IPS-18a (cell line): ENCODE measurements at regions not wholly inside any gene's neighbourhood (a gene's known extent, or its start where the extent isn't known, plus 50 kb on each side); places are given as distances from the start of the nearest gene placed in this dataset.

Source experiments
- H3K27ac ChIP-seq: one replicate; pipeline ENCODE4 v1.5.1; 2013; ENCODE audit warnings: low read length
- H3K27me3 ChIP-seq: one replicate; pipeline ENCODE4 v1.6.1; 2013; ENCODE audit warnings: mild to moderate bottlenecking, low read length; ENCODE audit not compliant: control insufficient read depth, insufficient read depth
- H3K36me3 ChIP-seq: one replicate; pipeline ENCODE4 v1.6.1; 2013; ENCODE audit warnings: low read depth, low read length; ENCODE audit not compliant: control insufficient read depth
- H3K4me1 ChIP-seq: one replicate; pipeline ENCODE4 v1.6.1; 2013; ENCODE audit warnings: low read depth, low read length; ENCODE audit not compliant: control insufficient read depth
- H3K4me3 ChIP-seq: one replicate; pipeline ENCODE4 v1.5.1; 2013; ENCODE audit warnings: low read length
- H3K9ac ChIP-seq: one replicate; pipeline ENCODE4 v1.6.1; 2013; ENCODE audit warnings: mild to moderate bottlenecking, low read length, moderate library complexity
- H3K9me3 ChIP-seq: one replicate; pipeline ENCODE4 v1.6.1; 2013; ENCODE audit warnings: low read depth, low read length; ENCODE audit not compliant: control insufficient read depth

DNA sequence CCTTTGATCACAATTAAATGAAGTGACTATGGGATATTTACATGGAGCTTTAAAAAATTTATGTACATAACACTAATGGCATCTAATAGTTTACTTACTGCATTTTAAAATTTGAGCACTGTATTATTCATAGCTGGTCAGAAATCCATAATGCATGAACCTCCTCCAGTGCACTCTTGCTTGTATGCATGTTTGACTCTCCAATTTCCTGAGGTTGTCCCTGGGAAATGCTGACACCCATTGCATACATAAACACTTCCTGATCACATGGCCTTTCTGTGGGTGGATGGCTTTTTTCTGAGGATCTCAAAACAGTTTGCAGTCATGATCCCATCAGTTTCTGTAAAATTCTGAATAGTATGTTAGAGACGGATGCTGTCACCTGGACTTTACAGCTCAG lies 577.8 kb downstream of the REEP3 start:
- no peak overlapping the region for H3K9ac ChIP-seq
- H3K4me3 ChIP-seq = no peak overlapping the region
- no peaks in the 10 kb centered on the region for H3K27me3 ChIP-seq

GRCh38 chr10:64101606-64102263 lies 580.5 kb downstream of the REEP3 start:
- Histone ChIP-seq H3K4me3 (no peak overlapping the region), H3K27me3 (no peaks in the 10 kb centered on the region), H3K36me3 (no peaks in the 10 kb centered on the region), H3K9ac (no peak overlapping the region), H3K27ac (no peak overlapping the region), H3K9me3 (no peaks in the 10 kb centered on the region), H3K4me1 (no peaks in the 10 kb centered on the region)

More for the DNA sequence above, 577.8 kb downstream of the REEP3 start:
- no peak overlapping the region for H3K27ac ChIP-seq
- no peaks in the 10 kb centered on the region for H3K36me3 ChIP-seq
- no peaks in the 10 kb centered on the region for H3K9me3 ChIP-seq
- H3K4me1 ChIP-seq = no peaks in the 10 kb centered on the region

DNA sequence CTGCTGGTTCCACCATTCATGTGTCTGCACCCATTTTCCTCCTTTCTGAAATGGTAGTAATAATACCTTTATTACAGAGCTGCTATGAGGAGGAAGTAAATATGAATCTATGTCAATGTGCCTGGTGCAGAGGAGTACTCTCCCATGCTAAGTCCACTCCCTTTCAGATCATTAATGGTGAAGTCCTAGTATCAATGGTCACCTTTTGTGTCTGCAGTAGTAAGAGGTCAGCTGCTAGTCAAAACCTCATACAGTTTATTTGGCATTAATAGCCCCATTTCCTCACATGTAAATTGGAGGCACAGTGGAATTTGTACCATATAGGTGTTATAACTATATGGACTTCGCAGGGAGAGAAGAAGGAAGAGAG lies 581.0 kb downstream of the REEP3 start:
- Histone ChIP-seq H3K27ac (no peak overlapping the region), H3K9ac (no peak overlapping the region), H3K4me1 (no peaks in the 10 kb centered on the region), H3K36me3 (no peaks in the 10 kb centered on the region), H3K27me3 (no peaks in the 10 kb centered on the region), H3K9me3 (no peaks in the 10 kb centered on the region), H3K4me3 (no peak overlapping the region)

DNA sequence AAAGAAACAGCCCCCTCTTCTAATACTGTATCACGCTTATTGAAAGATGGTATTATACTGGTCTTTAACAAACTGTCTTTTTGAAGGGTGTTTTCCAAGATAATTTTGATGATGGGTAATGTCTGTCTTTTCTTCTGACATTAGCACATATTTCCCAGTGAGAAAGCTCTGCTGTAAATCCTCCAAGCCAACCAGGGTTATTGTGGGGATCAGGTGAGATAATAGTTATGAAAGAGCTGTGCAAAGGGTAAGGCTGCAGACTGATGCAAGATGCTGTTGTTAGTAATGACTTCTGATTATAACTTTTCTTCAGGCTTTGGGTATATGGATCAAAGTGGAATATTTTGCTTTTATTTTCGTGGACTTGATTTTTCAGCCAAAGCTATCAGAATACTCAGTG lies 581.7 kb downstream of the REEP3 start:
- H3K27me3 ChIP-seq = no peaks in the 10 kb centered on the region

GRCh38 chr10:64103750-64104470 lies 582.7 kb downstream of the REEP3 start:
- H3K27me3 ChIP-seq = no peaks in the 10 kb centered on the region
- H3K36me3 ChIP-seq = no peaks in the 10 kb centered on the region
- H3K9me3 ChIP-seq = no peaks in the 10 kb centered on the region
- no peak overlapping the region for H3K4me3 ChIP-seq
- H3K4me1 ChIP-seq = no peaks in the 10 kb centered on the region
- H3K27ac ChIP-seq = no peak overlapping the region
- H3K9ac ChIP-seq = no peak overlapping the region

More for the DNA sequence above, 581.7 kb downstream of the REEP3 start:
- H3K4me1 ChIP-seq = no peaks in the 10 kb centered on the region
- no peak overlapping the region for H3K9ac ChIP-seq
- no peaks in the 10 kb centered on the region for H3K9me3 ChIP-seq
- H3K4me3 ChIP-seq = no peak overlapping the region
- no peaks in the 10 kb centered on the region for H3K36me3 ChIP-seq
- H3K27ac ChIP-seq = no peak overlapping the region

GRCh38 chr10:64109926-64110495 lies 588.8 kb downstream of the REEP3 start:
- no peak overlapping the region for H3K4me3 ChIP-seq
- H3K4me1 ChIP-seq = peaks cover 8% of the 10 kb centered on the region
- H3K27me3 ChIP-seq = no peaks in the 10 kb centered on the region
- no peaks in the 10 kb centered on the region for H3K36me3 ChIP-seq
- H3K9ac ChIP-seq = no peak overlapping the region
- H3K9me3 ChIP-seq = no peaks in the 10 kb centered on the region
- H3K27ac ChIP-seq = no peak overlapping the region

DNA sequence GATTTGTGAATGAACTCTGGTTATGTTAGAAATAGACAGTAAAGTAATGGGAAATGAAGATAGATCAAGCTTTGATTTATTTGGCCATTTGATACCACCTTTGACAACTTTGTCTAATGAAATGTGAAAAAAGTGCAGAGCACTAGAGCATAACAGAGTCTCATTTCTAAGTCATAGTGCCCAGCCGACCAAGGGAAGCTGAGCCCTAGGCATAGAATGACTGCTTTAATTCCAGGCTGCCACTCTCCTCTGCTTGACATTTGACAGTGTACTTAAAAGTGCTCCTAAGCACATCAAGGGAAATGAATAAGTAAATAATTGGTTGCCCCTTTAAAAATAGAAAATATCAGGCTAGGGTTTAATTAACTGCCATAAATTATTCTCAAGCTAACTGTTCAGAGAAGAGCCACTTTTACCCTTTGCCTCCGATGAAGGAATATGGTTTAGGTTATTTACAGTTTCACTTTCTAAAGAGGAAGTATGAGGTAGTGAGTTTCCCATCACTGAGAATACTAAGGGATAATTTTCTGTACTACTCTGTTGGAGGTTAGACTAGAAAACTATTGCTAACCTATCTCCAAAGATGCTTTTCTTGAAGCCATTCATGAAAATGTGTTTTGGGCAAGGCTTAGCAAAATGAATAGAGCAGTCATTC lies 591.6 kb downstream of the REEP3 start:
- Histone ChIP-seq H3K36me3 (no peaks in the 10 kb centered on the region), H3K27me3 (no peaks in the 10 kb centered on the region), H3K27ac (no peak overlapping the region), H3K4me3 (no peak overlapping the region), H3K9me3 (no peaks in the 10 kb centered on the region), H3K9ac (no peak overlapping the region), H3K4me1 (peaks cover 13% of the 10 kb centered on the region)

DNA sequence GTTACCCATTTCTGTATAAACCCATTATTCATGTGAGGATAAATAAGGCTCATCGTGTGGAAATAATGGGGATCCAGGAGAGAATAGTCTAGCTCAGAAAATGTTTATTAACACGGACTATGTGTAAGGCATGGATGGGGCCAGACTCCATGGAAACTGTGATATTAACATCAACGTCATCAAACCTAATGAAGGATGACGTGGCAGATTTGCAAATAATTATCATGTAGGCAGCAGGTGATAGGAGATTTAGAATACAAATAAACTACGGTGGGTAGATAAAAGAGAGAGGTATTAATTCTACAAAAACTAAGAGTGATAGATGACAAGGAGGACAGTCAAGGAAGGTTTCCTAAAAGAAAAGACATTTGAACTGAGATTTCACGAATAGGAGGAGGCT lies 592.2 kb downstream of the REEP3 start:
- H3K4me1 ChIP-seq = peaks cover 13% of the 10 kb centered on the region
- no peaks in the 10 kb centered on the region for H3K27me3 ChIP-seq
- no peak overlapping the region for H3K9ac ChIP-seq
- H3K36me3 ChIP-seq = no peaks in the 10 kb centered on the region
- H3K9me3 ChIP-seq = no peaks in the 10 kb centered on the region
- no peak overlapping the region for H3K4me3 ChIP-seq
- H3K27ac ChIP-seq = no peak overlapping the region

DNA sequence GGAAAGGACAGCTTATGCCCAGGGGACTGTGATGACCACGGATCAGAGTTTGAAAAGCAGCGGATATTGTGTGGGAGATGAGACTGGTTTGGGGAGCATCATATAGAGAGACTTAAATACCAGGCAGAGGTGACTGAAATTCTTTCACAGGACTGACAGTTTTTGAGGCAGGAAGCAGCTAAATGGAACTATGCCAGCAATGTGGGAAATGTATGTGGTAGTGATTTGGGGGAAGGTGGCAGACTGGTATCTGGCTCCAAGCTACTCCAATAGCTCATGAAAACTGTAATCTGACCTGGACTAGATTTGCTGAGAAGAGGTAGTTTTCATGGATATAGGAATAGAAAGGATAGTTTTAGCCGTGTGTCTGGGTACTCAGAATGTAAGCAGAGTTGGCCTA lies 592.6 kb downstream of the REEP3 start:
- no peaks in the 10 kb centered on the region for H3K36me3 ChIP-seq

GRCh38 chr10:64115471-64115870 lies 594.3 kb downstream of the REEP3 start:
- Histone ChIP-seq H3K9ac (no peak overlapping the region), H3K27me3 (no peaks in the 10 kb centered on the region), H3K9me3 (no peaks in the 10 kb centered on the region), H3K4me1 (peaks cover 17% of the 10 kb centered on the region), H3K4me3 (no peak overlapping the region), H3K27ac (no peak overlapping the region), H3K36me3 (no peaks in the 10 kb centered on the region)

More for the DNA sequence above, 592.6 kb downstream of the REEP3 start:
- H3K27ac ChIP-seq = no peak overlapping the region
- H3K4me1 ChIP-seq = peaks cover 13% of the 10 kb centered on the region
- no peak overlapping the region for H3K9ac ChIP-seq
- H3K4me3 ChIP-seq = no peak overlapping the region
- no peaks in the 10 kb centered on the region for H3K27me3 ChIP-seq
- H3K9me3 ChIP-seq = no peaks in the 10 kb centered on the region

DNA sequence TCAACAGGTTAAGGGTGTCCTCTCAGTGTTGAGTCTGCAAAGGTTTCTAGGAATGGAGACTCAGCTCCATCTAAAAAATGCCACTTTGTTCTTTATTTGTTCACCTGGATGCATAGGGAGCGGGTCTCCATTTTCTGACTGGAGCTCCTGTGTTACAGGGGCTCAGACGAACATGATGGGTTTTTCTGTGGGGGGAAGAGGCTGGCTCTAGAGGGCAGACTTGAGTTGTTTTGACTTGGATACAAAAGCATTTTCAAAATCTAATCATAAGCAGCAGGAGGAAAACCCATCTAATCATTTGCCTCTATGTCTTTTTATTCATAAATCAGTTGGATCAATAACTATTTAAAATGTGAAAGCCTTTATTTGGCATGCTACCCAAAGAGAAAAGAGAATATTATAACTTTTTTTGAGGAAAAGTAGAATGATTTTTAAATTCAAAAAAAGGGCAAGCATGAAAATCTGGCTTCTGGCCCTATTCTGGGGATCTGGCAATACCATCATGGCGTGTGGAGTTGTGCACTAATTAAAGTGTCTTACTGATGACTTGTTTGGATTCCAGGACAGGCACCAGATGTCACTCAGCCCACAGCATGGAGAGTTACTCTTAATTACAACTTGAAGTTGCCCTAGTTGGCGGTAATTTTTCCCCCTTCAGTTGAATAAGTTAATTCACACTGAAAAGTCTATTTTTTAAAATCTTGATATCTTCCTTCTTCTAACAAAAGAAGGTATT lies 594.9 kb downstream of the REEP3 start:
- Histone ChIP-seq H3K27ac (no peak overlapping the region), H3K4me3 (no peak overlapping the region), H3K9ac (no peak overlapping the region), H3K9me3 (no peaks in the 10 kb centered on the region), H3K27me3 (no peaks in the 10 kb centered on the region), H3K4me1 (peaks cover 17% of the 10 kb centered on the region), H3K36me3 (no peaks in the 10 kb centered on the region)
